Activated CD8-positive, alpha-beta memory T cell treated with anti-CD3 and anti-CD28 coated beads, Interleukin-2, amount 50 U/mL, for 24 hours (primary cell): ENCODE measurements at regions not wholly inside any gene's neighbourhood (a gene's known extent, or its start where the extent isn't known, plus 50 kb on each side); places are given as distances from the start of the nearest gene placed in this dataset.

Source experiments
- DNase-seq: peaks from one replicate; pipeline ENCODE4 v3.0.0-alpha.2; 2020; ENCODE audit errors: extremely low read depth

DNA sequence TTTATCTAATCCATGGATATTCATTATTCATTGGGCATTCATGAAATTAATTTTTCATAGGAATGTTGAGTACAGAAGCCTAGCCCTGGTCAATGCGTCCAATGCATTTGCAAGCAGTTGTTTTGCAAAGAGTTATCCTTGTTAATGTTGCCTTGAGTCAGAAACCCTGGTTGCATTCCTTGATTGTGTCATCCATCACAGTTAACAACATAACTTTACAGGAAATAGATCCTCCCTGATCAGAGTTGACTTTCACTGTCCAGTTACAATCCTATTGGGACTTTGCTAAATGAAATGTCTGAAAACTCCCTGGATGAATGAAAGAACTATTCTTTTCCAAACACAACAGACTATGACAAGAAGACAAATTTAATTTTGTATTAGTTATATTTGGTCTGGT is 924.3 kb upstream of the SLIT2 start:
- DNase-seq = no peak

DNA sequence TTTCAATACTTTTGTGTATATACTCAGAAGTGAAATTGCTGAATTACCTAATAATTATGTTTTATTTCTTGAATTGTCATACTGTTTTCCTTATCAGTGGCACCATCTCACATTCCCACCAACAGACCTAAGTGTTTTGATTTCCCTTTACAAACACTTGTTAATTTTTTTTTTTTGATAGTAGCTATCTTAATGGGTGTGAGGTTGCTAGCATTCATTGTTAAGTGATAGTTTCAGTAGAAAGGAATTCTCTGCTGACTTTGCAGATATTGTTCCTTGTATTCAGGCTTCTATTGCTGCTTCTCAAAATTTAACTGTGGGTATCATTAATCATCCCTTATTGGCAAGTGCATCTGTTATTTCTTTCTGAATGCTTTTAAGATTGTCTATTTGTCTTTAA is 927.5 kb upstream of the SLIT2 start:
- DNase-seq = no peak

DNA sequence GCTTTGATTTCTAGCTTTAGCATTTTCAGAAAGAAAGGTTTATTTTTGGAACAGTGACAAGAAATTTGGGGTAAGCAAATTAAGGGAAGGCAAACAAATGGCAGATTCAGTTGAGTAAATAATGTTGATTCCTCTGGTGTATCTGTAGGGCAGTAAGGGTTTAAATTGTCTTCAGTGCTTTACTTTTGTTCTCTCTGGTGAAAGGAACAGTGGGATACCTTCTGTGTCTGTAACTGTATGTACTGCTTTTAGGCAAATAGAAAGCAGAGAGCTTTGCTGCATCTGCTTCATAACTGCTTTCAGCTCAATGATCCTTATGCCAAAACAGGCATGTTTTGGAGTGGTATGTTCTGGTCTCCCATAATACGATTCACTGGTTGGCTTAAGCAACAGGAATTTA is 932.1 kb upstream of the SLIT2 start:
- no peak for DNase-seq

DNA sequence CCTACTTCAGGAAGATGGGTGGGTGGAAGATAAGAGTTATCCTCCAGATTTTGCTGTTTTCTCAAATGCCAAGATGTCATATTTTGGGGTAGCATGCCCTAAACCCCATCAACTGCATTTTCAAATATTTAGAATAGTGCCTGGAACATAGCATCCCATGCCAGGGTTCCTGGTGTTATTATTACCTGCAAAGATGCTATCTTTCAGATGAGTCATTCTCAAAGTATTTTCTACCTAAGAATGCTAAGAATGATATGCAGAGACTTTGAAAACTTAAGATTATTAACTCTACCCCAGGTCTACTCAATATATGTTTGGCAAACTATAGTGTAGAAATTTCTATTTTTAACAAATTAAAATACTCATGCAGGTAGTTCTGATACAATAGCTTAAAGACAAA is 934.3 kb upstream of the SLIT2 start:
- no peak for DNase-seq

GRCh38 chr4:19314116-19314515 is 937.6 kb upstream of the SLIT2 start:
- DNase-seq = no peak

GRCh38 chr4:19309378-19309777 is 942.3 kb upstream of the SLIT2 start:
- DNase-seq = no peak

GRCh38 chr4:19304028-19304427 is 947.7 kb upstream of the SLIT2 start:
- no peak for DNase-seq

DNA sequence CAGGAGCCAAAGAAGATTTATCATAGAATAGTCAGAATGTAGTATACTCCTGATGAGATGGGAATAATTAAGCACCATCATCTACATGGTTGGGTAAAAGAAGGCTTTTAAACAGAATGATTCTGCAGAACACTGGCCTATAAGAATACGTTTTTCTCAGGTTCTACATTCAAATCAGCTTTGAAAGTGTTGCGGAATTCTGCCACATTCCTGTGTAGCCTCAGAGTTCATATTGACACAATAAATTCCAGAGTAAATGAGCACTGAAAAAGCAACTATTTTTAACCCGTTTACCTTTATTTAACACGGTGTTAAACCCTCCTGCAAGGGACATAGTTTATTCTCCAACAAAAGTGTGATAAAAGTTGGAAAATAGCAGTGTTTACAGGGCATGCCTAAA is 950.2 kb upstream of the SLIT2 start:
- no peak for DNase-seq

- DNase-seq = no peak
These were observed 951.5 kb upstream of the SLIT2 start for GRCh38 chr4:19300213-19300612.

DNA sequence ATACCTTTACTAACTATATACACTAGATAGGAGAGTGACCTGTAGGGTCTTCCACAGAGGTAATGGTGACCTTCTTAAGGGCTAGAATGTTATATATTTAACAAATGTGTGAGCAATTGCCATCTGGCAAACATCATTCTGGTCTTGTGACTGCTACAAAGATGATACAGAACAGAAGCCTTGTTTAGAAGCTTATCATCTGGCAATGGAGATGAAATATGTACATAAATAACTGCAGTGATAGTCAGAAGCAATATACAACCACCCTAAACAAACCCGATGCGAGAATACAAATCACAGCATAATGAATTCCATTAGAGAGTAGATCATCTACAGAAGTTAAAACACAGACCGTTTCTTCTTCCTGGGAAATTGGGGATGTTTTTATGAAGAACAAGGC is 952.7 kb upstream of the SLIT2 start:
- no peak for DNase-seq

DNA sequence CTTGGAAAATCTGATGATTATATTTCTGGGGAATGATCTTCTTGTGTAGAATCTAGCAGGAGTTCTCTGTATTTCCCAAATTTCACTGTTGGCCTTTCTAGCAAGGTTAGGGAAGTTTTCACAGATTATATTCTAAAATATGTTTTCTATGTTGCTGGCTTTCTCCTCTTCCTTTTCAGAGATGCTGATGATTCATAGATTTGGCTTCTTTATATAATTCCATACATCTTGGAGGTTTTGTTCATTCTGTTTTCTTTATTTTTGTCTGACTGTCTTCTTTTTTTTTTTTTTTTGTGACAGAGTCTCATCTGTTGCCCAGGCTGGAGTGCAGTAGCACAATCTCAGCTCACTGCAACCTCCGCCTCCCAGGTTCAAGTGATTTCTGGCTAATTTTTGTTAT is 957.9 kb upstream of the SLIT2 start:
- no peak for DNase-seq

DNA sequence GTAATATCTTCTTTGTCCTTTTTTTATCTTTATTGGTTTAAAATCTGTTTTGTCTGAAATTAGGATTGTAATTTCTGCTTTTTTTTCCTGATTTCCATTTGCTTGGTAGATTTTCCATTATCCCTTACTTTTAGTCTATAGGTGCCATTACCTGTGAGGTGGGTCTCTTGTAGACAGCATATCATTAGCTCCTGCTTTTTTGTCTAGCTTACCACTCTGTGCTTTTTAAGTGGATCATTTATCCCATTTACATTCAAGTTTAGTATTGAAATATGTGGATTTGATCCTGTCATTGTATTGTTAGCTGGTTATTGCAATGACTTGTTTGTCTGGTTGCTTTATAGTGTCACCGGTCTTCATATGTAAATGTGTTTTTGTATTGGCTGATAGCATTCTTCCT is 958.6 kb upstream of the SLIT2 start:
- no peak for DNase-seq

- no peak for DNase-seq
These were observed 964.8 kb upstream of the SLIT2 start for GRCh38 chr4:19286924-19287323.

GRCh38 chr4:19285146-19285545 is 966.6 kb upstream of the SLIT2 start:
- no peak for DNase-seq

- DNase-seq = no peak
These were observed 973.0 kb upstream of the SLIT2 start for GRCh38 chr4:19278665-19279064.

DNA sequence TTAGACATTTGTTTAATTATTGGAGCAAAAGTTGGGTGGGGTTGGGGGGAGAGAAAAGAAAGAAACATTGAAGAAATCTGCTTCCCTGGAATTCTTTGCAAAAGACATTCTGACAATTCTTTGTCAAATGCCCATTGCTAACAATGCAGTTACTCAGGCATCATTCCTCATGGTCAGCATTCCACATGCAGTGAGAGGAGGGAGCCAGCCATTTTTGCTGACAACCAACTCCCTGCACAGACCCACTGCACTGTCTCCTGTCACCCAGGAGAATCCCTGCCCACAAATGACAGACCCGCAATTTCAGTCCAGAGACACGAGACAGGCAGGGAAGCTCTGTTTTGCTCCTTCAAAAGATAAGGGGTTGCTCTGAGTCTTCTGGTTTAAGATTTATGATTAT is 985.1 kb upstream of the SLIT2 start:
- DNase-seq = no peak

DNA sequence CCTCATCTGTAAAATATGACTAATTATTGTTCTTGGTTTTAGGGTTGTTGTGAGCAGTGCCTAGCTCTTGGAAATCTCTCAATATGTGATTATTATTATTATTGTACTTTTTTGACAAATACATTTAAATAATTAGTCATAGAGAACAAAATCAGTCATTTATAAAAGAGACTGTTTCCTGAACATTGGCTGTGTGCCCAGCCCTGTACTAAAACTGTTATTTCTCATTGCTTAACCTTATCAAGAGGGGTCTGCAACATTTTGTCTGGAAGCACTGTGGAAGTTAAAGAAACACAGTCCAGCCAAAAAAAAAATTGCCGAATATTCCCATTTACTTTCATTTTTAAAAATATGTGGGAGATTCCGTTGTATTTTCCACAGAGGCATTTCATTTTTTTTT is 989.2 kb upstream of the SLIT2 start:
- DNase-seq = no peak

DNA sequence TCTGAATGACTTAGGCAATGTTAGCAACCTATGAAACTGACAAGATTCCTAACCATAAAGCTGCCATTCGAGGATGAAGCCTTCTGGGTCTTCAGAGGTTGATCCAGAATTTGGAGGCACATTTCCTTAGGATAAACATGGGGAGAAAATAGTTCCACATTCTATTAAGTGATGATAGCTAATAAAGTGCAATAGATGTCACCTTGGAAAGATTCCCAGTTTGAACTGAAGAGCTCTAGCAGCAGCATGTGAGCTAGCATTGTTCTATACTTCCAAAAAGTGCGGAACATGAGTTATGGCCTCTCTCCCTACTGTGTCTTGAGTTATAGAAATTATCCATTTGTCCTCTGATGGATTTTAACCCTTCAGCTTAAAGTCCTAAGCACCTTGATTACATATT is 991.4 kb upstream of the SLIT2 start:
- no peak for DNase-seq

- no peak for DNase-seq
These were observed 991.8 kb upstream of the SLIT2 start for GRCh38 chr4:19259920-19260319.

- DNase-seq = no peak
These were observed 994.9 kb upstream of the SLIT2 start for GRCh38 chr4:19256823-19257222.

DNA sequence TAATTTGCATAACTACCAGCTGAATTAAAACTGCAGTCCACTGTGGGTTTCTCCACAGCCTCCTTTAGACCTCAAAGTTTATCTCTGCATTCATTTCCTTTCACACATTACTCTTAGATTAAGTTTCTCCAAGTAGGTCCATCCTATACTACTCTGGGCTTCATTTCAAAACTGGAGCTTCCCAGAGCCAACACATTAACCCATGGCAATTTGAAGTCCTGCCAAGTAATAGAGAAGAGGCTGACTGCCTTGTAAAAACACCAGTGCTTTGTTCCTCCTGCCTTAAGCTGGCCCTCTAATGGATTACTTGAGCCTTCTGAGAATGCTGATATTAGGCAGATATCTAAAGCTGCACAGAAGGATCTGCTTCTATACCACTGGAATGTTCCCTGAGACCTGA is 997.2 kb upstream of the SLIT2 start:
- DNase-seq = no peak

DNA sequence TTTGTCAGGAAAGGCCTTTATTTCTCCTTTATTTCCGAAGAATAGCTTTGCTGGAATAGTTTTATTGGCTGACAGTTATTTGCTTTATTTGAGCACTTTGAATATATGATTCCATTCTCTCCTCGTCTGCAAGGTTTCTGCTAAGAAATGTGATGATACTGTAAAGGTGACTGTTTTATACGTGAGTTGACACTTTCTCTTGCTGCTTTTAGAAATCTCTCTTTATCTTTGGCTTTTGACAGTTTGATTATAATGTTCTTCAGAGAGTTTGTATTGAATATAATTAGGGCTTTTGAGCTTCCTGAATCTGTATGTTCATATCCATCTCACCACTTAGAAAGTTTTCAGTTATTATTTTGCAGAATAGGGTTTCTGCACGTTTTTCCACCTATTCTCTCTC is 1003.7 kb upstream of the SLIT2 start:
- DNase-seq = no peak

DNA sequence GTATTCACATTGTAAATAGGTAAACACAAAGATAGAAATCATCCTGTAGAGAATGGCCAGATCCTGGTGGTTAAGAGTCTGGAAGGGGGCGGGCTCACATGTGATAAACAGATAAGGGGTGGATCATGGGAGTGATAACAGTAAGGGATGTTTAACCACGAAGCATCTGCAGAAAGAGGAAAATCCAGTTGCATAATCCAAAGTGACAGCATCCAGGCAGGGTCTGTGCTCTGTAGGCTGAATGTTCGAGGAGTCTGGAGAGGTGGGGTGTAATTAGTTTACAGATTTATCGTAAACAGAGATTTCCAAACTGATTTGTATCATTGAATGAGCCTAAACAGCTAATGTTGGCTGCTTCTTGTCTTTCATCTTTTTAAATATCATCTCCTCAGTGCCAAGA is 1009.8 kb upstream of the SLIT2 start:
- no peak for DNase-seq

DNA sequence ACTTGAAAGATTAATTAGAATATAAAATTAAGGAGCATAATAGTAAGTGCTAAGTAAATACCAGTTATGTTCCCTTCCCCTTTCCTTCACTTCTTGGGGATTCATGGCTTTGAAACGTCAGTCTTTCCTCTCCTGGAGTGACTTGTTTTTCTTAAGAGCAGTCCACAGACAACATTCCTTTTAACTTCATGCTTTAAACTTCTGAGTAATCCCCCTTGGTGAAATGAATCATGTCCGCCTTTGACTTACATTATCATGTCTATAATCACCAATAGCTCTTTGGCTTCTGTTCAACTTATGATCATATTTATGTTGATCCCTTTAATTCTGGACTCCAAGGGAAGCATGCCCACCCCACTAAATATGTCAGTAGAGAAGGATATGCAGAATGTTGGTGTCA is 1012.1 kb upstream of the SLIT2 start:
- DNase-seq = no peak

DNA sequence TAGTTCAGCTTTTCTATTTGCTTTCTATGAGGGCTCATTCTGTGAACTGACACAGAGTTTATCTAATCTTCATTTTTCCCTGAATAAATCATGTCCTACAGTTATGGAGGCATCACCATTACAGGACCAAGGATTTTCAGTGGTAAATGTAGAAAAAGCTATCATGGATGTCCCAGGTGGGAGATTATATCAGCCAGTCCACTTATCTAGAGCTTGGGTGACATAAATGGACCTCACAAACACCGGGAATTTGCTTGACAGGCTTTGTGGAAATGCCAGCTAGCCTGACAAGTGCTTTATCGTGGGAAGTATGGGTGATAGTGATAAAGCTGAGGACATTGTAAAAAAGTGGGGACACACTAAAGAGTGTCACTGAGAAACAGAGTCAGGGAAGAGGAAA is 1015.2 kb upstream of the SLIT2 start:
- no peak for DNase-seq
